Thyroid gland (tissue), 4 donors: ENCODE measurements at regions not wholly inside any gene's neighbourhood (a gene's known extent, or its start where the extent isn't known, plus 50 kb on each side); places are given as distances from the start of the nearest gene placed in this dataset.

ENCODE experiments used
- DNase-seq, 2 donors: peaks; one replicate each; pipeline ENCODE4 v3.0.0-alpha.2; 2019
- H3K27ac ChIP-seq, 3 donors: fragments of 200-600 bp; sonication (generic); 1 replicate in 2 of 3; 2 replicates in 1 of 3; pipeline ENCODE4 v1.5.1; 2016 to 2019; ENCODE audit warnings: mild to moderate bottlenecking in 1 of 3, moderate library complexity in 1 of 3
- H3K27me3 ChIP-seq: fragments of 200-600 bp; sonication (generic); one replicate; pipeline ENCODE4 v1.5.1; 2019
- H3K36me3 ChIP-seq, 2 donors: fragments of 200-600 bp; sonication (generic); one replicate each; pipeline ENCODE4 v1.5.1; 2016 to 2019
- H3K4me1 ChIP-seq, 2 donors: fragments of 200-600 bp; sonication (generic); one replicate each; pipeline ENCODE4 v1.5.1; 2017 to 2019
- H3K4me3 ChIP-seq, 3 donors: fragments of 200-600 bp; sonication (generic); replicated peaks in 1 of 3; 1 replicate in 2 of 3; 2 replicates in 1 of 3; pipeline ENCODE4 v1.5.1; 2016; ENCODE audit warnings: mild to moderate bottlenecking in 1 of 3
- H3K9me3 ChIP-seq: fragments of 200-600 bp; sonication (generic); one replicate; pipeline ENCODE4 v1.5.1; 2017
- POLR2A ChIP-seq, 2 donors: fragments of 450-650 bp; IDR thresholded peaks; one replicate each; pipeline ENCODE4 v1.6.1; 2017; ENCODE audit warnings: antibody characterized with exemption in 2 of 2, mild to moderate bottlenecking in 2 of 2, moderate library complexity in 1 of 2
- WGBS, 2 donors: methylation state at CpG; one replicate each; pipeline ENCODE4 v1.1.5; 2017; 5-methylcytosine and 5-hydroxymethylcytosine counted together
- intact Hi-C: fragments of 100-400 bp; cut with DNase I; formaldehyde crosslinking; loops from one replicate; pipeline ENCODE4 v1.15.1; 2023
- TF ChIP-seq, protein P1 (sequence below), 6 experiments: fragments of 200-600 bp in 3 of 6; fragments of 450-650 bp in 3 of 6; sonication (generic) in 3 of 6; IDR thresholded peaks; one replicate each; pipeline ENCODE4 v1.5.1; 2016 to 2019; ENCODE audit warnings: antibody characterized with exemption in 6 of 6, mild to moderate bottlenecking in 2 of 6, inconsistent platforms in 1 of 6, moderate library complexity in 1 of 6

GRCh38 chr12:105822131-105823105 lies 316.3 kb downstream of the NUAK1 start:
- intact Hi-C loops, result no loop called here
- TF ChIP-seq, protein P1, sequence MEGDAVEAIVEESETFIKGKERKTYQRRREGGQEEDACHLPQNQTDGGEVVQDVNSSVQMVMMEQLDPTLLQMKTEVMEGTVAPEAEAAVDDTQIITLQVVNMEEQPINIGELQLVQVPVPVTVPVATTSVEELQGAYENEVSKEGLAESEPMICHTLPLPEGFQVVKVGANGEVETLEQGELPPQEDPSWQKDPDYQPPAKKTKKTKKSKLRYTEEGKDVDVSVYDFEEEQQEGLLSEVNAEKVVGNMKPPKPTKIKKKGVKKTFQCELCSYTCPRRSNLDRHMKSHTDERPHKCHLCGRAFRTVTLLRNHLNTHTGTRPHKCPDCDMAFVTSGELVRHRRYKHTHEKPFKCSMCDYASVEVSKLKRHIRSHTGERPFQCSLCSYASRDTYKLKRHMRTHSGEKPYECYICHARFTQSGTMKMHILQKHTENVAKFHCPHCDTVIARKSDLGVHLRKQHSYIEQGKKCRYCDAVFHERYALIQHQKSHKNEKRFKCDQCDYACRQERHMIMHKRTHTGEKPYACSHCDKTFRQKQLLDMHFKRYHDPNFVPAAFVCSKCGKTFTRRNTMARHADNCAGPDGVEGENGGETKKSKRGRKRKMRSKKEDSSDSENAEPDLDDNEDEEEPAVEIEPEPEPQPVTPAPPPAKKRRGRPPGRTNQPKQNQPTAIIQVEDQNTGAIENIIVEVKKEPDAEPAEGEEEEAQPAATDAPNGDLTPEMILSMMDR (IDR thresholded peaks at IDR 0.05), result no peak
- TF ChIP-seq POLR2A (IDR thresholded peaks at IDR 0.05), result no peak
- H3K27me3 ChIP-seq, result no peaks in the 10 kb centered on the region
- no peaks in the 10 kb centered on the region for H3K9me3 ChIP-seq
- no peaks in the 10 kb centered on the region for H3K36me3 ChIP-seq
- H3K4me3 ChIP-seq, result no peak overlapping the region
- 86 to 91% methylated on average over 11 of the region's 11 CpGs for WGBS, 2 donors
- H3K27ac ChIP-seq, result peak overlapping the region; percentile 85 to 87 (median 85)
- H3K4me1 ChIP-seq, result peaks cover 34 to 35% of the 10 kb centered on the region in 2 donors
- DNase-seq, result no peak

GRCh38 chr12:105823810-105824209 lies 314.9 kb downstream of the NUAK1 start:
- 89 to 93% methylated on average over 3 of the region's 3 CpGs for WGBS, 2 donors
- intact Hi-C loops, result no loop called here
- H3K36me3 ChIP-seq, result no peaks in the 10 kb centered on the region
- H3K27me3 ChIP-seq, result no peaks in the 10 kb centered on the region
- no peak for DNase-seq
- peaks cover 30 to 35% of the 10 kb centered on the region in 2 donors for H3K4me1 ChIP-seq
- H3K27ac ChIP-seq, result no peak overlapping the region
- no peak for TF ChIP-seq POLR2A (IDR thresholded peaks at IDR 0.05)
- TF ChIP-seq, protein P1 (IDR thresholded peaks at IDR 0.05), result no peak
- no peak overlapping the region for H3K4me3 ChIP-seq
- no peaks in the 10 kb centered on the region for H3K9me3 ChIP-seq

DNA sequence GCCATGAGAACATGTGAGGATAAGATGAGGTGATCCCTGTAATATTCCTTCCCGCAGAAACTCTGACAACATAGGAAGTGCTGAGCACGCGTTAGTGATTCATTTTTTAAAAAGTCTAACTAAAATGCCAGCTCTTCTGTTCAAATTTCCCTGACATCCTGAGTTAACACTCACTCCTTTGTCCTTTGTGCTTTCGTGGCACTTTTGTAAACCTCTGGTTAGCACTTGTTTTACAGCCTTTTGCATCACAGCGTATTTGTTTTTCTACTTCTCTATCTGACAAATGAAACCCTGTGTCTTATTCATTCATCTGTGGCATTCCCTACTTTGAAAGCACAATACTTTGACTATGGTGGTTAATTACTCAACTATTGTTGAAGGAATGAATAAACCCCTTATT lies 313.6 kb downstream of the NUAK1 start:
- no peaks in the 10 kb centered on the region for H3K27me3 ChIP-seq
- H3K36me3 ChIP-seq, result no peaks in the 10 kb centered on the region
- no peak overlapping the region for H3K4me3 ChIP-seq
- intact Hi-C loops, result no loop called here
- peaks cover 17 to 22% of the 10 kb centered on the region in 2 donors for H3K4me1 ChIP-seq
- TF ChIP-seq, protein P1 (IDR thresholded peaks at IDR 0.05), result no peak
- no peak for TF ChIP-seq POLR2A (IDR thresholded peaks at IDR 0.05)
- WGBS, 2 donors, result 78 to 85% methylated on average over 5 of the region's 5 CpGs
- H3K27ac ChIP-seq, result no peak overlapping the region
- DNase-seq, result no peak
- no peaks in the 10 kb centered on the region for H3K9me3 ChIP-seq

- Histone ChIP-seq H3K4me3 (no peak overlapping the region), H3K27ac (no peak overlapping the region), H3K9me3 (no peaks in the 10 kb centered on the region), H3K27me3 (no peaks in the 10 kb centered on the region), H3K36me3 (no peaks in the 10 kb centered on the region), H3K4me1 (no peaks in the 10 kb centered on the region)
- no peak for DNase-seq
- intact Hi-C loops, result no loop called here
- no peak for TF ChIP-seq POLR2A (IDR thresholded peaks at IDR 0.05)
- TF ChIP-seq, protein P1 (IDR thresholded peaks at IDR 0.05), result no peak
- WGBS, 2 donors, result 91 to 97% methylated on average over 3 of the region's 3 CpGs
Measured at GRCh38 chr12:105831372-105831771, 307.4 kb downstream of the NUAK1 start.

DNA sequence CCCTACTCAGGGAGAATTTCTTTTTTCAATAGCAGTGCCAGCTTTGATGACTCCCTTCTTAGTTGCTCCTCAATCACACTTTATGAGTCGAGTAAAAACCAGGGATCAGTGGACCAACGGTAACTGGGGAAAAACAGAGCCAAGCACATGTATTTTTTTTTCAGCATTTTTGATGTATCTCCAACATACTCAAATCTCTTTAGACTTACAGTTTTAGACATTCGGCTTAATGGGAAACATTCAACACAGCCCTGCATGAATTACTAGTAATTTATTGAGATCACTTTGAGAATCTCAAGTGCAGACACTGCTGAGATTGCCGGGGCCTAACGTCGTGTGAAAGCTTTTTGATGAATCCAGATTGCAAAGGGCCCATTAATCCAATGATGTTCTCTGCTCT lies 306.7 kb downstream of the NUAK1 start:
- Histone ChIP-seq H3K4me1 (no peaks in the 10 kb centered on the region), H3K4me3 (no peak overlapping the region), H3K9me3 (no peaks in the 10 kb centered on the region), H3K27ac (no peak overlapping the region), H3K36me3 (no peaks in the 10 kb centered on the region), H3K27me3 (no peaks in the 10 kb centered on the region)
- TF ChIP-seq, protein P1 (IDR thresholded peaks at IDR 0.05), result no peak
- no peak for TF ChIP-seq POLR2A (IDR thresholded peaks at IDR 0.05)
- WGBS, 2 donors, result 85 to 86% methylated on average over 6 of the region's 6 CpGs
- DNase-seq, result no peak
- intact Hi-C loops, result no loop called here
